Keratinocyte (primary cell): ENCODE measurements at regions not wholly inside any gene's neighbourhood (a gene's known extent, or its start where the extent isn't known, plus 50 kb on each side); places are given as distances from the start of the nearest gene placed in this dataset.

Source experiments
- DNase-seq: peaks from one replicate; pipeline ENCODE4 v3.0.0-alpha.2; 2011; ENCODE audit warnings: low read depth, missing footprints, low spot score
- FAIRE-seq: peaks from 2 replicates; lab custom pipeline; 2011; peaks lifted over from hg19 to GRCh38; lab: Jason Lieb, UNC
- H2AFZ ChIP-seq: 2 replicates; pipeline ENCODE4 v1.6.0; 2012; ENCODE audit warnings: low read length, control low read depth, inconsistent platforms; ENCODE audit not compliant: control insufficient read depth
- H3K27ac ChIP-seq: 2 replicates; pipeline ENCODE4 v1.5.1; 2011; ENCODE audit warnings: low read length; ENCODE audit not compliant: control insufficient read depth, insufficient read depth
- H3K27me3 ChIP-seq: 3 replicates; pipeline ENCODE4 v1.6.0; 2011; ENCODE audit warnings: low read length; ENCODE audit not compliant: control insufficient read depth, insufficient read depth; ENCODE audit errors: extremely low read depth
- H3K36me3 ChIP-seq, 2 experiments: 2 replicates in 1 of 2; 3 replicates in 1 of 2; pipeline ENCODE4 v1.5.1; 2011; ENCODE audit warnings: low read length in 2 of 2, mild to moderate bottlenecking in 1 of 2; ENCODE audit not compliant: control insufficient read depth in 2 of 2, insufficient read depth in 2 of 2; ENCODE audit errors: extremely low read depth in 1 of 2
- H3K4me1 ChIP-seq: 3 replicates; pipeline ENCODE4 v1.5.1; 2011; ENCODE audit warnings: low read length; ENCODE audit not compliant: control insufficient read depth, insufficient read depth; ENCODE audit errors: extremely low read depth
- H3K4me2 ChIP-seq: 3 replicates; pipeline ENCODE4 v1.6.0; 2011; ENCODE audit warnings: low read depth, low read length; ENCODE audit not compliant: control insufficient read depth, insufficient read depth; ENCODE audit errors: extremely low read depth
- H3K4me3 ChIP-seq, 3 experiments: fragments of 200-600 bp in 1 of 3; sonication (generic) in 1 of 3; 2 replicates in 2 of 3; 3 replicates in 1 of 3; pipeline ENCODE4 v1.5.1; 2011 to 2016; ENCODE audit warnings: low read length in 3 of 3, mild to moderate bottlenecking in 3 of 3, control low read depth in 2 of 3, inconsistent platforms in 1 of 3, low read depth in 1 of 3, mixed read lengths in 1 of 3, mixed run types in 1 of 3, moderate library complexity in 1 of 3; ENCODE audit not compliant: control insufficient read depth in 2 of 3, insufficient read depth in 2 of 3; ENCODE audit errors: extremely low read depth in 1 of 3
- H3K79me2 ChIP-seq: 2 replicates; pipeline ENCODE4 v1.6.0; 2012; ENCODE audit warnings: low read length; ENCODE audit not compliant: control insufficient read depth, insufficient read depth
- H3K9ac ChIP-seq: 3 replicates; pipeline ENCODE4 v1.6.0; 2011; ENCODE audit warnings: low read length; ENCODE audit not compliant: control insufficient read depth, insufficient read depth; ENCODE audit errors: extremely low read depth
- H3K9me1 ChIP-seq: 3 replicates; pipeline ENCODE4 v1.6.0; 2011; ENCODE audit warnings: low read length; ENCODE audit not compliant: control insufficient read depth, insufficient read depth; ENCODE audit errors: extremely low read depth
- H3K9me3 ChIP-seq: 2 replicates; pipeline ENCODE4 v1.5.1; 2012; ENCODE audit warnings: low read depth, low read length; ENCODE audit not compliant: control insufficient read depth
- H4K20me1 ChIP-seq: 3 replicates; pipeline ENCODE4 v1.6.0; 2011; ENCODE audit warnings: low read length; ENCODE audit not compliant: control insufficient read depth, insufficient read depth; ENCODE audit errors: extremely low read depth
- EZH2 ChIP-seq: IDR thresholded peaks from one replicate; pipeline ENCODE4 v1.6.1; 2012; ENCODE audit warnings: inconsistent platforms, mild to moderate bottlenecking, low read length, moderate library complexity
- dilution Hi-C: fragments of 300-500 bp; cut with MboI; formaldehyde crosslinking; loops from one replicate; pipeline ENCODE4 v1.7.0; 2020; ENCODE audit warnings: low sequenced_read_pairs; ENCODE audit not compliant: extremely low pct_ligation_motif_present
- TF ChIP-seq, protein P1 (sequence below), 3 experiments: IDR thresholded peaks in 1 of 3; conservative IDR thresholded peaks in 1 of 3; optimal IDR thresholded peaks in 1 of 3; 2 replicates in 2 of 3; 3 replicates in 1 of 3; pipeline versions ENCODE3 to v1.5.1; 2011; ENCODE audit warnings: low read length in 3 of 3, mild to moderate bottlenecking in 3 of 3, moderate library complexity in 2 of 3, control low read depth in 1 of 3, inconsistent platforms in 1 of 3; ENCODE audit not compliant: insufficient read depth in 2 of 3; ENCODE audit errors: extremely low read depth in 1 of 3

DNA sequence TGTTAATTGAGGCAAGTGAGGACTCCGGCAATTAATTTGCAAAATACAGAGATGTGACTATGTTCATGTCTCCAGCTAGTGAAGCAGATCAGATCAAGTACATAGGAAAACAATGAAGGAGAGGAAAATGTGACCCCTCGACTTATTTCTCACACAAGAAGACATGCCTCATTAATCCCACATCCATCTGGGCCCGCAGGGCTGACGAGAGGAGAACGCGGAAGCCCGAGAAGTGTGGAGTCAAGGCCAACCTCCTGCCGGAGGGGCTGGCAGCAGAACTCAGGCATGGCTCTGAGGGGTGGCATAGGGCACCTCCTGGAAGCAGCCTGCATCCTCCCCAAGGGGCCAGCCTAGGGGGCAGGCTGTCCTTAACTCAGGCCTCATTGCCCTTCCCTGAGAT, 54.4 kb downstream of the ZNF503 start:
- no peaks in the 10 kb centered on the region for H3K79me2 ChIP-seq
- dilution Hi-C loops = no loop called here
- no peaks in the 10 kb centered on the region for H3K9me3 ChIP-seq
- H2AFZ ChIP-seq = no peak overlapping the region
- H3K36me3 ChIP-seq = no peaks in the 10 kb centered on the region
- DNase-seq = no peak
- H3K4me1 ChIP-seq = peaks cover 8% of the 10 kb centered on the region
- no peaks in the 10 kb centered on the region for H3K27me3 ChIP-seq
- no peak for FAIRE-seq
- H3K9ac ChIP-seq = no peak overlapping the region
- H3K4me2 ChIP-seq = no peak overlapping the region
- no peaks in the 10 kb centered on the region for H4K20me1 ChIP-seq
- no peaks in the 10 kb centered on the region for H3K9me1 ChIP-seq
- H3K27ac ChIP-seq = no peak overlapping the region
- H3K4me3 ChIP-seq = no peak overlapping the region
- TF ChIP-seq, protein P1, sequence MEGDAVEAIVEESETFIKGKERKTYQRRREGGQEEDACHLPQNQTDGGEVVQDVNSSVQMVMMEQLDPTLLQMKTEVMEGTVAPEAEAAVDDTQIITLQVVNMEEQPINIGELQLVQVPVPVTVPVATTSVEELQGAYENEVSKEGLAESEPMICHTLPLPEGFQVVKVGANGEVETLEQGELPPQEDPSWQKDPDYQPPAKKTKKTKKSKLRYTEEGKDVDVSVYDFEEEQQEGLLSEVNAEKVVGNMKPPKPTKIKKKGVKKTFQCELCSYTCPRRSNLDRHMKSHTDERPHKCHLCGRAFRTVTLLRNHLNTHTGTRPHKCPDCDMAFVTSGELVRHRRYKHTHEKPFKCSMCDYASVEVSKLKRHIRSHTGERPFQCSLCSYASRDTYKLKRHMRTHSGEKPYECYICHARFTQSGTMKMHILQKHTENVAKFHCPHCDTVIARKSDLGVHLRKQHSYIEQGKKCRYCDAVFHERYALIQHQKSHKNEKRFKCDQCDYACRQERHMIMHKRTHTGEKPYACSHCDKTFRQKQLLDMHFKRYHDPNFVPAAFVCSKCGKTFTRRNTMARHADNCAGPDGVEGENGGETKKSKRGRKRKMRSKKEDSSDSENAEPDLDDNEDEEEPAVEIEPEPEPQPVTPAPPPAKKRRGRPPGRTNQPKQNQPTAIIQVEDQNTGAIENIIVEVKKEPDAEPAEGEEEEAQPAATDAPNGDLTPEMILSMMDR (optimal IDR thresholded peaks at IDR 0.05 in 1 of 3, IDR thresholded peaks at IDR 0.05 in 1 of 3, conservative IDR thresholded peaks at IDR 0.05 in 1 of 3; ENCODE audit: extremely low read depth in 1 of 3, insufficient read depth in 2 of 3, low read length in 3 of 3) = no peak
- no peak for TF ChIP-seq EZH2

GRCh38 chr10:75345738-75346137, 55.8 kb downstream of the ZNF503 start:
- dilution Hi-C loops = no loop called here
- Histone ChIP-seq H3K4me1 (peaks cover 6% of the 10 kb centered on the region), H4K20me1 (no peaks in the 10 kb centered on the region), H3K4me2 (no peak overlapping the region), H3K9ac (no peak overlapping the region), H3K9me1 (no peaks in the 10 kb centered on the region), H3K79me2 (no peaks in the 10 kb centered on the region), H3K36me3 (no peaks in the 10 kb centered on the region), H3K27ac (no peak overlapping the region), H3K9me3 (no peaks in the 10 kb centered on the region), H2AFZ (no peak overlapping the region), H3K4me3 (no peak overlapping the region), H3K27me3 (no peaks in the 10 kb centered on the region)
- no peak for DNase-seq
- TF ChIP-seq, protein P1 (optimal IDR thresholded peaks at IDR 0.05 in 1 of 3, IDR thresholded peaks at IDR 0.05 in 1 of 3, conservative IDR thresholded peaks at IDR 0.05 in 1 of 3; ENCODE audit: extremely low read depth in 1 of 3, insufficient read depth in 2 of 3, low read length in 3 of 3) = no peak
- TF ChIP-seq EZH2 = no peak
- no peak for FAIRE-seq
